PC-3 (cell line): ENCODE measurements at regions not wholly inside any gene's neighbourhood (a gene's known extent, or its start where the extent isn't known, plus 50 kb on each side); places are given as distances from the start of the nearest gene placed in this dataset.
A peak's percentile ranks its signal among the peaks of the same experiment; 100 is the strongest.

Experiments
- ATAC-seq: fragments of 200-7000 bp; cut with Tn5 transposase; 2 replicates; pipeline ENCODE4 v1.9.1; 2020; ENCODE audit warnings: mild to moderate bottlenecking, moderate library complexity
- BruUV-seq: library from RNA; stranded (reverse); fragments of 400-500 nt; replicated peaks from 2 replicates; lab custom pipeline; 2021; lab: Mats Ljungman, UMichigan
- CTCF ChIA-PET: fragments of 300-600 bp; sonication (Branson Sonifier 250); formaldehyde crosslinking; loops from one replicate; lab custom pipeline; 2022; ENCODE audit warnings: antibody characterized with exemption; lab: Charles Lee
- POLR2A ChIA-PET: fragments of 300-600 bp; sonication (Branson Sonifier 250); formaldehyde crosslinking; loops from one replicate; lab custom pipeline; 2022; ENCODE audit warnings: antibody characterized with exemption; ENCODE audit not compliant: unreplicated experiment; lab: Charles Lee
- DNase-seq: peaks from one replicate; pipeline ENCODE4 v3.0.0-alpha.2; 2015
- H2AFZ ChIP-seq: fragments of 300-600 bp; sonication (generic); 2 replicates; pipeline ENCODE4 v1.6.0; 2016; ENCODE audit warnings: antibody characterized with exemption, low read length
- H3F3A ChIP-seq: fragments of 300-600 bp; sonication (generic); one replicate; pipeline ENCODE4 v1.6.0; 2017; ENCODE audit warnings: antibody characterized with exemption, low read length, control low read depth, mild to moderate bottlenecking; ENCODE audit not compliant: unreplicated experiment
- H3K27ac ChIP-seq: fragments of 300-600 bp; sonication (generic); 2 replicates; pipeline ENCODE4 v1.5.1; 2016; ENCODE audit warnings: mild to moderate bottlenecking, low read length
- H3K27me3 ChIP-seq: fragments of 300-600 bp; sonication (generic); 2 replicates; pipeline ENCODE4 v1.6.1; 2016; ENCODE audit warnings: low read length, mixed read lengths
- H3K36me3 ChIP-seq: fragments of 300-600 bp; sonication (generic); 2 replicates; pipeline ENCODE4 v1.6.1; 2016; ENCODE audit warnings: low read depth, mixed run types, low read length, mixed read lengths
- H3K4me1 ChIP-seq: fragments of 300-600 bp; sonication (generic); 2 replicates; pipeline ENCODE4 v1.5.1; 2016; ENCODE audit warnings: low read length; ENCODE audit not compliant: insufficient read depth
- H3K4me2 ChIP-seq: fragments of 300-600 bp; sonication (generic); 2 replicates; pipeline ENCODE4 v1.6.0; 2016; ENCODE audit warnings: low read length
- H3K4me3 ChIP-seq: fragments of 300-600 bp; sonication (generic); 2 replicates; pipeline ENCODE4 v1.5.1; 2016; ENCODE audit warnings: mild to moderate bottlenecking, low read length, mixed read lengths
- H3K79me2 ChIP-seq: fragments of 300-600 bp; sonication (generic); 2 replicates; pipeline ENCODE4 v1.6.1; 2017; ENCODE audit warnings: low read length, mixed read lengths
- H3K9ac ChIP-seq: fragments of 300-600 bp; sonication (generic); 2 replicates; pipeline ENCODE4 v1.6.0; 2016; ENCODE audit warnings: mild to moderate bottlenecking, low read length
- H3K9me2 ChIP-seq: fragments of 300-600 bp; sonication (generic); replicated peaks from 2 replicates; pipeline ENCODE4 v1.6.1; 2016; ENCODE audit warnings: mixed run types, low read length, mixed read lengths
- H3K9me3 ChIP-seq: fragments of 300-600 bp; sonication (generic); 2 replicates; pipeline ENCODE4 v1.6.1; 2016; ENCODE audit warnings: low read length, mixed read lengths
- H4K20me1 ChIP-seq: fragments of 300-600 bp; sonication (generic); 2 replicates; pipeline ENCODE4 v1.6.1; 2016; ENCODE audit warnings: low read length, mixed read lengths
- CTCF ChIP-seq: fragments of 300-600 bp; sonication (generic); conservative IDR thresholded peaks from 2 replicates; pipeline ENCODE4 v1.5.1; 2017; ENCODE audit warnings: antibody characterized with exemption, low read depth, mild to moderate bottlenecking, low read length
- EZH2 ChIP-seq: fragments of 300-600 bp; sonication (generic); IDR thresholded peaks from one replicate; pipeline ENCODE4 v1.6.1; 2017; ENCODE audit warnings: antibody characterized with exemption, mild to moderate bottlenecking, low read length; ENCODE audit not compliant: unreplicated experiment
- EZH2phosphoT487 ChIP-seq: fragments of 300-600 bp; sonication (generic); IDR thresholded peaks from 2 replicates; pipeline ENCODE4 v1.6.1; 2018; ENCODE audit warnings: mild to moderate bottlenecking, antibody characterized with exemption, low read length, borderline replicate concordance
- intact Hi-C: fragments of 100-400 bp; cut with micrococcal nuclease; formaldehyde crosslinking; loops from 2 replicates; pipeline ENCODE4 v1.9.0; 2023

GRCh38 chr14:54251356-54251755, 145.5 kb upstream of the CDKN3 start:
- Histone ChIP-seq H3K4me2 (peak overlapping the region; percentile 74), H3K9ac (peak overlapping the region; percentile 71), H3K4me1 (peaks cover 43% of the 10 kb centered on the region), H4K20me1 (no peaks in the 10 kb centered on the region), H3K79me2 (no peaks in the 10 kb centered on the region), H3F3A (peaks cover 12% of the 10 kb centered on the region), H3K27me3 (no peaks in the 10 kb centered on the region), H3K9me3 (no peaks in the 10 kb centered on the region), H3K36me3 (no peaks in the 10 kb centered on the region), H3K4me3 (peak overlapping the region; percentile 37; the same call in 1 of the 2 replicates), H2AFZ (peak overlapping the region; percentile 6; the same call in 1 of the 2 replicates), H3K27ac (peak overlapping the region; percentile 91), H3K9me2 (no peaks in the 10 kb centered on the region)
- DNase-seq (peak; percentile 95), ATAC-seq (peak; percentile 4)
- no TSS peak for BruUV-seq
- ChIA-PET CTCF (interaction anchor here (0.8 to 2.4 kb wide), 9 partner anchors 61 to 146 kb away, joined by 3 to 55 read pairs (median 9); no protein-coding TSS in a partner anchor), POLR2A (interaction anchor here (0.5 to 1.8 kb wide), 7 partner anchors 24 to 819 kb away, joined by 3 to 9 read pairs (median 4); no protein-coding TSS in a partner anchor)
- intact Hi-C loops: loop anchor here (5.0 kb wide), 2 partner anchors 299 to 466 kb away; no protein-coding TSS in a partner anchor
- 0 out of 2 replicates have a peak, but pooled peaks have one; percentile 17 for TF ChIP-seq CTCF
- TF ChIP-seq EZH2phosphoT487: no peak

- H3K79me2 ChIP-seq: no peaks in the 10 kb centered on the region
- peak overlapping the region; percentile 71 for H3K9ac ChIP-seq
- ChIA-PET POLR2A (interaction anchor here (0.5 to 1.8 kb wide), 9 partner anchors 25 to 298 kb away, joined by 3 to 9 read pairs (median 4); no protein-coding TSS in a partner anchor), CTCF (interaction anchor here (0.5 to 2.4 kb wide), 15 partner anchors 60 to 312 kb away, joined by 3 to 55 read pairs (median 4); no protein-coding TSS in a partner anchor)
- H2AFZ ChIP-seq: 0 out of 2 replicates have a peak overlapping the region, but pooled peaks have one; percentile 16
- peak overlapping the region; percentile 37; the same call in 1 of the 2 replicates for H3K4me3 ChIP-seq
- no TSS peak for BruUV-seq
- TF ChIP-seq EZH2: no peak
- TF ChIP-seq CTCF: peak; percentile 25; the same call in 1 of the 2 replicates
- no peak for TF ChIP-seq EZH2phosphoT487
- no peaks in the 10 kb centered on the region for H3K36me3 ChIP-seq
- H3K27me3 ChIP-seq: no peaks in the 10 kb centered on the region
- DNase-seq (peak; percentile 100), ATAC-seq (peak; percentile 76)
- intact Hi-C loops: loop anchor here (1.0 to 5.0 kb wide), 13 partner anchors 25 to 713 kb away; no protein-coding TSS in a partner anchor
- peaks cover 12% of the 10 kb centered on the region for H3F3A ChIP-seq
- peak overlapping the region; percentile 91 for H3K27ac ChIP-seq
- H3K9me3 ChIP-seq: no peaks in the 10 kb centered on the region
- no peaks in the 10 kb centered on the region for H3K9me2 ChIP-seq
- H4K20me1 ChIP-seq: no peaks in the 10 kb centered on the region
- H3K4me2 ChIP-seq: peak overlapping the region; percentile 74
- peaks cover 43% of the 10 kb centered on the region for H3K4me1 ChIP-seq
Measured at GRCh38 chr14:54252072-54252730, 144.6 kb upstream of the CDKN3 start.
